Kidney tubule cell (primary cell): ENCODE measurements at regions not wholly inside any gene's neighbourhood (a gene's known extent, or its start where the extent isn't known, plus 50 kb on each side); places are given as distances from the start of the nearest gene placed in this dataset.
"Not testable (repeated sequence)": the region's sequence is repeated elsewhere in the genome, so short reads cannot be mapped to it uniquely, and the experiment has no call there.

Source experiments
- DNase-seq: peaks from one replicate; pipeline ENCODE4 v3.0.0-alpha.2; 2018; ENCODE audit warnings: low spot score

GRCh38 chr1:34369701-34370455 is 193.2 kb downstream of the C1orf94 start:
- no peak for DNase-seq

GRCh38 chr1:34370748-34371147 is 194.0 kb downstream of the C1orf94 start:
- DNase-seq: no peak

- not testable (repeated sequence) for DNase-seq
Observed at GRCh38 chr1:34371179-34371578, 194.5 kb downstream of the C1orf94 start.

GRCh38 chr1:34371829-34372532 is 195.3 kb downstream of the C1orf94 start:
- no peak for DNase-seq

DNA sequence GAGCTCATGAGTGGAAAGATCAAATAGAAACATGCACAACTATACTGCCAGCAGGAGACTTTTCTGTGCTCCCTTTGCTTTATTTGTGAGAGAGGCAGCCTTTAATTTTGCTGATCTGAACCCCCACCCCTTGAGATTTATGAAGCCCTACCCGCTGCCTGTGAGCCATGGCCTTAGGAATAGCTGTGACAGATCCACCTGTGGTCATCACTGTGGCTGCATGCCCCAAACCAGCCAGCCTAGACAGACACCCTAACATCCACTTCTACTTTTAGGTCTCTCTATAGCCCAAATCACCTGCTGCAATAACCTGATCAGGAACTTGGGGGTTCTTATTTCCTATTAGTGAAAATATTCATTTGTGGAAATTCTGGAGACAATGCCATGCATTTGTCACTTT is 196.2 kb downstream of the C1orf94 start:
- no peak for DNase-seq

DNA sequence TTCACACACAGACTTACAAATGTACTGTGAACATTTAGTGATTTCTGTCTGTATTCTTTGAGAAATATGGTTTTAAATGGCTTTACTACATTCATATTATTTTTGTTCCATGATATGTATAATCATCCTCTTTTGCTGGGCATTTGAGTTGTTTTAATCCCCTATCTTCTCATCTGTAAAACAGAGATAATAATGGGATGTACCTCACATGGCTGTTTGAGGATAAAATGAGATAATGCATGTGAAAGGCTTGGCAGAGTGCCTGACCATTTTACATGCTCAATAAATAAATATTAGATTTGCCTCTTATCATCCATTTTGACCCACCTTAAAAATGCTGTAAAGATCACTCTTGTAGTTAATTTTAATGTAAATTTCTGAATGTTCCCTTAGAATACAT is 197.2 kb downstream of the C1orf94 start:
- no peak for DNase-seq

DNA sequence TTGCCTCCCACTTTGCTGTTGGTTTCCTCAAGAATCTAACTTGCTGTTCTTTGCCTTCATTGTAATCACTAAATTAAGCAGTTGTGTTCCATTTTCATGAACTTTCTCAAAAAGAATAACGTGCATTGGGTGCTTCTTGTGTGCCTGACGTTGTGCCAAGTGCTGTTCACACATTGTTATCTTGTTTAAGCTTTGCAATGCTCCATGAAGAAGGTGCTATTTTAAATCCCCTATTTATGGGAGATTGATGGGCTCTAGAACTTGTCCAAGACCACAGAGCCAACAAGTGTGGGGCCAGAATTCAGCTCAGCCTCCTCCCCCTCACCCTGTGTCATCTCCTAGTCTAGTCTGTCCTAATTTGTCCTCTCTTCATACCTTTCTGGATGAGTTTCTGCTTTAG is 199.8 kb downstream of the C1orf94 start:
- DNase-seq: no peak

DNA sequence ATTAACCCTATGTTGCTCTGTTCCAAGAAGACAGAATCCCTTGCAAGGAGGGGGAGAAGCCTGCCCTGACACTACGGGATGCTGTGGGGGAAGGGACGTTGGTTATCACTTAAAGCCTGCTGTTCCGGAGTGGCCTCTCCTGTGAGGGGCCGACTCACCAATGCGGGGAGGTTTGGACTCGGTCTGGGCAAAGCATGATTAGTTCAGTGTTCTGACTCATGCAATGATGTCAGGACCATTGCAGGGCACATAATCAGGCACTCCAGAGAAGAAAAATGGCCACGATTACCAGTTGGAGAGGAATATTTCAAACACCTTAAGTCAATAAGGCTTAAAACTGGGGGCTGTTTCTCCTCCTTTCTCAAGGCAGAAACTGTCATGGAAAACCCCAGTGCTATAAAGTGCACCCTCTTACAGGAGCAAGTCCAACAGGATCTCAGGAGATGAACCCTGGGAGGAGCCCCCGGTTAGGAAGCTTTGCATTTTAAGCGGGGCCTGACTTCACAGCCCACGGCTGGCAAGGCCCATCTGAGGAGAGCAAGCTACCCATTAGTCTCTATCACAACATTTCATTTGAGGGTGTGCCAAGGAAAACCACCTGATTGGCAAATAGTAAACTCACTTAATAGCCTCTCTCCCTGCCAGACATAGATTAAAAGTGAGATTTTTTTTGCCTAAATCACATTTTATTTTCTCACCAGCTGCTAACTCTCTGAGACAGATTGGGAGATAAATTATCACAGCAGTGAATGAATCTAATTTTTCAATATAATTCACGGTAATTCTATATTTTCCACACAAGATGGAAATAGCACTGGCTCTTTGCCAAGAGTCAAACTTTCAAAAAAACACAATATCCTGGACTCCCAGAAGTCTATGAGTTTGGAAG is 202.5 kb downstream of the C1orf94 start:
- peak; percentile 59 for DNase-seq

GRCh38 chr1:34379911-34380310 is 203.2 kb downstream of the C1orf94 start:
- peak; percentile 43 for DNase-seq

- DNase-seq: no peak
Observed at GRCh38 chr1:34380526-34381124, 203.9 kb downstream of the C1orf94 start.

GRCh38 chr1:34389974-34390373 is 213.3 kb downstream of the C1orf94 start:
- no peak for DNase-seq

- no peak for DNase-seq
Observed at GRCh38 chr1:34396042-34396441, 219.3 kb downstream of the C1orf94 start.

DNA sequence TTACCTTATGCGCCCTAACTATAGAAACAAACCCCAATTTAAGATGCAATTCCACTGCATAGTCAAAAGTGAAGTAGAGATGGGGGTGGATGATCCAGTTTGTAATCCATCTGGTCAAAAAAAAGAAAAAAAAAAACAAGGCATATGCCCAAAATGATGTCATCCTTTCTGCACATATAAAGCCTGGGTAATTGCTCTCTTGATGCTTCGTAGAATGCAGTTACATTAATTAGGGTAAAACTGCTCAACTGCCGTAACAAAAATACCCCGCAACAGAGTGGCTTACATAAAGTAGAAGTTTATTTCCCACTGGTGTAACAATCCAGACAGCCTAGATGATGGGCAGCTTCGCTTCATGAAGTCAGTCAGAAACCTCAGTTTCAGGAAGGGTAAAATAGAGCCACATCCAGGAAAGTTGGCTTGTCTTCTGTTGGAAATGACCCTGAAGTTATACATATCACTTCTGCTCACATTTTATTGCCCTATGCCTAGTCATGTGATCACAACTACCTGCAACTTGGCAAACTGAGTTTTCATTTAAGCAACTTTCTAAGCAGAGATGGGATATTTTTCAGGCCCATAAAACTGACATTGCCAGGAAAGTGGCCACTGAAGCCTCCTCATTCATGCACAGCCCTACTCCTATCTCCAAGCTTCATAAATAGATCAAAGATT is 221.7 kb downstream of the C1orf94 start:
- DNase-seq: no peak

GRCh38 chr1:34398916-34399275 is 222.2 kb downstream of the C1orf94 start:
- no peak for DNase-seq

DNA sequence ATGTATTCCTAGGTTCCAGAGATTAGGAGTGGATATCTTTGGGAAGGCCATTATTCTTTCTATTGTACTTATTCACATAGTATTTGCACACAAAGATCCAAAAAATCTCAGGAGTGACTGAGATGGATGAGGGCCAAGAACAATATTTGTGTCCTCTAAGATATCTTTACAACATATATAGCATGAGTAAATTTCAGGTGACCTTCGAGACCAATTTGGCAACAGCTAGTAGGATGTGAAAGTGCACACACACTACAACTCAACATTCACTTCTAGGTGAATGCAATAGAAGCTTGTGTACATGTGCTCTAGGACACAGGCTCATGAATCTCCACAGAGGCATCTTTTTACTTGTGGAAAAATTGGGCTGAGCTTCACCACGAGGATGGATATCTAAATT is 224.0 kb downstream of the C1orf94 start:
- no peak for DNase-seq

- DNase-seq: no peak
Observed at GRCh38 chr1:34403156-34403555, 226.4 kb downstream of the C1orf94 start.

- DNase-seq: no peak
Observed at GRCh38 chr1:34404804-34405203, 228.1 kb downstream of the C1orf94 start.

- no peak for DNase-seq
Observed at GRCh38 chr1:34405266-34405959, 228.7 kb downstream of the C1orf94 start.

GRCh38 chr1:34406377-34406776 is 229.7 kb downstream of the C1orf94 start:
- DNase-seq: peak; percentile 6

- DNase-seq: peak; percentile 78
Observed at GRCh38 chr1:34406833-34407539, 230.3 kb downstream of the C1orf94 start.
